ENCODE measurements at regions not wholly inside any gene's neighbourhood (a gene's known extent, or its start where the extent isn't known, plus 50 kb on each side); places are given as distances from the start of the nearest gene placed in this dataset.

GRCh38 chr4:138740816-138741745 is 274.5 kb upstream of the NOCT start:
- WGBS, result 85% methylated on average over 4 of the region's 4 CpGs
- DNase-seq (ENCODE audit: low spot score), result no peak
- Histone ChIP-seq H3K27ac (no peak overlapping the region), H3K4me3 (no peak overlapping the region), H3K9me3 (no peaks in the 10 kb centered on the region), H3K36me3 (no peaks in the 10 kb centered on the region), H3K4me1 (replicated peaks) (no peaks in the 10 kb centered on the region), H3K27me3 (replicated peaks; ENCODE audit: insufficient read depth) (no peaks in the 10 kb centered on the region)
- no peak for TF ChIP-seq POLR2AphosphoS5 (IDR thresholded peaks at IDR 0.05)
- intact Hi-C loops (cut with DNase I), result no loop called here

GRCh38 chr4:138736362-138736761 is 279.2 kb upstream of the NOCT start:
- DNase-seq (ENCODE audit: low spot score), result no peak
- no peaks in the 10 kb centered on the region for H3K9me3 ChIP-seq
- no peaks in the 10 kb centered on the region for H3K4me1 ChIP-seq (replicated peaks)
- intact Hi-C loops (cut with DNase I), result no loop called here
- no peak for TF ChIP-seq POLR2AphosphoS5 (IDR thresholded peaks at IDR 0.05)
- no peak for TF ChIP-seq CTCF (IDR thresholded peaks at IDR 0.05)
- no peak for TF ChIP-seq POLR2A (IDR thresholded peaks at IDR 0.05)
- no peak overlapping the region for H3K27ac ChIP-seq
- H3K27me3 ChIP-seq (replicated peaks; ENCODE audit: insufficient read depth), result no peaks in the 10 kb centered on the region
- no peaks in the 10 kb centered on the region for H3K36me3 ChIP-seq
- H3K4me3 ChIP-seq, result no peak overlapping the region

GRCh38 chr4:138734746-138735145 is 280.8 kb upstream of the NOCT start:
- 52% methylated on average over 1 of the region's 1 CpG for WGBS
- Histone ChIP-seq H3K36me3 (no peaks in the 10 kb centered on the region), H3K4me1 (replicated peaks) (no peaks in the 10 kb centered on the region), H3K27me3 (replicated peaks; ENCODE audit: insufficient read depth) (no peaks in the 10 kb centered on the region), H3K27ac (no peak overlapping the region), H3K9me3 (no peaks in the 10 kb centered on the region), H3K4me3 (no peak overlapping the region)
- intact Hi-C loops (cut with DNase I), result no loop called here
- no peak for DNase-seq (ENCODE audit: low spot score)
- TF ChIP-seq POLR2AphosphoS5 (IDR thresholded peaks at IDR 0.05), result no peak
- no peak for TF ChIP-seq POLR2A (IDR thresholded peaks at IDR 0.05)
- TF ChIP-seq CTCF (IDR thresholded peaks at IDR 0.05), result no peak

- TF ChIP-seq CTCF (IDR thresholded peaks at IDR 0.05), result no peak
- no peak for TF ChIP-seq POLR2AphosphoS5 (IDR thresholded peaks at IDR 0.05)
- TF ChIP-seq POLR2A (IDR thresholded peaks at IDR 0.05), result no peak
- no peaks in the 10 kb centered on the region for H3K27me3 ChIP-seq (replicated peaks; ENCODE audit: insufficient read depth)
- H3K4me3 ChIP-seq, result no peak overlapping the region
- WGBS, result 86% methylated on average over 3 of the region's 3 CpGs
- no peak for DNase-seq (ENCODE audit: low spot score)
- H3K36me3 ChIP-seq, result no peaks in the 10 kb centered on the region
- intact Hi-C loops (cut with DNase I), result no loop called here
- no peak overlapping the region for H3K27ac ChIP-seq
- no peaks in the 10 kb centered on the region for H3K4me1 ChIP-seq (replicated peaks)
- no peaks in the 10 kb centered on the region for H3K9me3 ChIP-seq
Measured at GRCh38 chr4:138728566-138728965, 287.0 kb upstream of the NOCT start.

GRCh38 chr4:138727731-138728130 is 287.9 kb upstream of the NOCT start:
- DNase-seq (ENCODE audit: low spot score), result no peak
- H3K4me1 ChIP-seq (replicated peaks), result no peaks in the 10 kb centered on the region
- intact Hi-C loops (cut with DNase I), result no loop called here
- no peak overlapping the region for H3K4me3 ChIP-seq
- 70% methylated on average over 3 of the region's 3 CpGs for WGBS
- H3K27ac ChIP-seq, result no peak overlapping the region
- no peaks in the 10 kb centered on the region for H3K27me3 ChIP-seq (replicated peaks; ENCODE audit: insufficient read depth)
- TF ChIP-seq CTCF (IDR thresholded peaks at IDR 0.05) (no peak), POLR2AphosphoS5 (IDR thresholded peaks at IDR 0.05) (no peak), POLR2A (IDR thresholded peaks at IDR 0.05) (no peak)
- H3K36me3 ChIP-seq, result no peaks in the 10 kb centered on the region
- H3K9me3 ChIP-seq, result no peaks in the 10 kb centered on the region
